GM12873 (cell line): ENCODE measurements at regions not wholly inside any gene's neighbourhood (a gene's known extent, or its start where the extent isn't known, plus 50 kb on each side); places are given as distances from the start of the nearest gene placed in this dataset.
A peak's percentile ranks its signal among the peaks of the same experiment; 100 is the strongest.

Experiments
- TF ChIP-seq, protein P1 (sequence below): IDR thresholded peaks from 2 replicates; pipeline ENCODE4 v1.5.1; 2012; ENCODE audit warnings: low read depth, mild to moderate bottlenecking, moderate library complexity, low read length, control low read depth; ENCODE audit not compliant: insufficient read depth; ENCODE audit errors: missing control alignments

DNA sequence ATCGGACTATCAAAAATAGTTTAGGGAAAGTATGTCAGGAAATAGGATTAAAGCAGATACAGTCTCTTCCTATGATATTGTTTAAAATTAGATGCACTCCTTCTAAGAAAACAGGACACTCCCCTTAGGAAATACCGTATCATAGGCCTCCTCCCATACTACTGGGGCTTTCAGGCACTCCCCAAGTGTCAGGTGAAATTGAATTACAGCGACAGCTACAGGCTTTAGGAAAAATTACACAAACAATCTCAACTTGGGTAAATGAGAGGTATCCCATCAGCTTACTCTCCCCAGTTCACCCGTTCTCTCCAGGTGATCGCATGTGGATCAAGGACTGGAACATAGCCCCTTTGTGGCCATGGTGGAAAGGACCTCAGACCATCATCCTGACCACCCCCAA, 110.4 kb upstream of the EPB41L4A start:
- TF ChIP-seq, protein P1, sequence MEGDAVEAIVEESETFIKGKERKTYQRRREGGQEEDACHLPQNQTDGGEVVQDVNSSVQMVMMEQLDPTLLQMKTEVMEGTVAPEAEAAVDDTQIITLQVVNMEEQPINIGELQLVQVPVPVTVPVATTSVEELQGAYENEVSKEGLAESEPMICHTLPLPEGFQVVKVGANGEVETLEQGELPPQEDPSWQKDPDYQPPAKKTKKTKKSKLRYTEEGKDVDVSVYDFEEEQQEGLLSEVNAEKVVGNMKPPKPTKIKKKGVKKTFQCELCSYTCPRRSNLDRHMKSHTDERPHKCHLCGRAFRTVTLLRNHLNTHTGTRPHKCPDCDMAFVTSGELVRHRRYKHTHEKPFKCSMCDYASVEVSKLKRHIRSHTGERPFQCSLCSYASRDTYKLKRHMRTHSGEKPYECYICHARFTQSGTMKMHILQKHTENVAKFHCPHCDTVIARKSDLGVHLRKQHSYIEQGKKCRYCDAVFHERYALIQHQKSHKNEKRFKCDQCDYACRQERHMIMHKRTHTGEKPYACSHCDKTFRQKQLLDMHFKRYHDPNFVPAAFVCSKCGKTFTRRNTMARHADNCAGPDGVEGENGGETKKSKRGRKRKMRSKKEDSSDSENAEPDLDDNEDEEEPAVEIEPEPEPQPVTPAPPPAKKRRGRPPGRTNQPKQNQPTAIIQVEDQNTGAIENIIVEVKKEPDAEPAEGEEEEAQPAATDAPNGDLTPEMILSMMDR: peak; percentile 56

GRCh38 chr5:112532654-112533360, 113.7 kb upstream of the EPB41L4A start:
- TF ChIP-seq, protein P1: no peak

- TF ChIP-seq, protein P1: no peak
Observed at GRCh38 chr5:112533362-112533761, 114.3 kb upstream of the EPB41L4A start.

GRCh38 chr5:112534067-112534583, 115.0 kb upstream of the EPB41L4A start:
- TF ChIP-seq, protein P1: no peak

GRCh38 chr5:112534611-112535255, 115.7 kb upstream of the EPB41L4A start:
- TF ChIP-seq, protein P1: no peak

DNA sequence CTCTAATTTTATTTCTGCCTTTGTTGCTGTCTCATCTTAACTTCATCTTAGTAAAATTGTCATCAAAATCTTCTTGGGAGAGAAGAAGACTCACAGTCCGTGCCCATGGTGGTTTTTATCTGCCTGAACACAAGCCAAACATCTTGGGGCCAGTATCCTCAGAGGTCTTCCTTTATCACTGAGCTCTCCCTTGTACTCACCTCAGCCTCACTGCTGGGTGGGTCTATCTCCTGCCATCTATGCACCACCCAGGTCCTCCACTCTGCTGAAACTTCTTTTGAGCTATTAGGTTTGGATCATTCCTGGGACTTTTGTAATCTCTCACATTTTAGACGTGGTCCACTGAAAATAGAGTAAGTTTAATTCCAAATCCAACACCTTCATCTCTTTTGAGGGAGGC, 116.3 kb upstream of the EPB41L4A start:
- TF ChIP-seq, protein P1: no peak

DNA sequence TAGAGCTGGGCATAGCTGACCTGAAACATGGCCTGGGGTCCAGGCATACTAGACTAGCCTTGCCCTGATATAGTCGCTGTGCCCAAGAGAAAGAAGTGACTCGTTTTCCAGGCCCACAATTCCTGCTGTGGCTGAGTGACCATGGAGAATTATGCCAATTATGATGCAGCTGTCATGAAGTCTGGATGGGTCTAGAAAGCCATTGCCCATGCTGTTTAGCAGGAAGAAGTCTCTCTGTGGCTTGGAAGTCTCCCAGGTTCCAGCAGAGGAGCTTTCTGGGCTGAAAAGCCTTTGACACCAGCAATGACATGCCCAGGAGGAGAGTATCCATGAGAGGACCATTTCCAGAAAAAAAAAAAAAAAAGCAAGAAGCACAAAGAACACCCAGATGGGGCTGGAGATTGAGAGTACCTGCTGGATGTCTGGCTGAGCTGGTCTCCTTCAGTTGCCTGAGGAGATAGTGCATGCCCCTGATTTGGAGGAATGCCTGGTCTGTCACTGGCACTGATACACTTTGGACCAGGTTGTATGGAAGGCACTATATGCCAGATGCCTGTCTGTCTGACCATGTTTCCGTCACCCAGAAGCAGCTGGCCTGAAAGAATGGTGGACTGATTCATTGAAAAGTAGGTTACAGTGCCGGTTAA, 128.0 kb upstream of the EPB41L4A start:
- TF ChIP-seq, protein P1: no peak
